ENCODE measurements at regions not wholly inside any gene's neighbourhood (a gene's known extent, or its start where the extent isn't known, plus 50 kb on each side); places are given as distances from the start of the nearest gene placed in this dataset.

- H3K9me3 ChIP-seq (ENCODE audit: low read length), result no peaks in the 10 kb centered on the region
- H3K4me3 ChIP-seq (ENCODE audit: low read depth in 1 of 2, low read length in 2 of 2), result no peak overlapping the region
- H3K27me3 ChIP-seq (ENCODE audit: control insufficient read depth in 1 of 2, insufficient read depth in 2 of 2, low read length in 2 of 2), result no peaks in the 10 kb centered on the region
- H3K36me3 ChIP-seq (ENCODE audit: insufficient read depth, low read length), result no peaks in the 10 kb centered on the region
- no peak overlapping the region for H3K27ac ChIP-seq (ENCODE audit: low read depth, low read length)
- H3K9ac ChIP-seq (ENCODE audit: low read length), result no peak overlapping the region
- H3K4me1 ChIP-seq (ENCODE audit: insufficient read depth, low read length), result no peaks in the 10 kb centered on the region
Measured at GRCh38 chr12:24480766-24481449, 468.0 kb downstream of the BCAT1 start.

GRCh38 chr12:24479131-24479530 is 469.8 kb downstream of the BCAT1 start:
- no peaks in the 10 kb centered on the region for H3K36me3 ChIP-seq (ENCODE audit: insufficient read depth, low read length)
- no peak overlapping the region for H3K9ac ChIP-seq (ENCODE audit: low read length)
- H3K4me1 ChIP-seq (ENCODE audit: insufficient read depth, low read length), result no peaks in the 10 kb centered on the region
- H3K27me3 ChIP-seq (ENCODE audit: control insufficient read depth in 1 of 2, insufficient read depth in 2 of 2, low read length in 2 of 2), result no peaks in the 10 kb centered on the region
- H3K4me3 ChIP-seq (ENCODE audit: low read depth in 1 of 2, low read length in 2 of 2), result no peak overlapping the region
- no peaks in the 10 kb centered on the region for H3K9me3 ChIP-seq (ENCODE audit: low read length)
- H3K27ac ChIP-seq (ENCODE audit: low read depth, low read length), result no peak overlapping the region

- Histone ChIP-seq H3K4me3 (ENCODE audit: low read depth in 1 of 2, low read length in 2 of 2) (no peak overlapping the region), H3K4me1 (ENCODE audit: insufficient read depth, low read length) (no peaks in the 10 kb centered on the region), H3K9me3 (ENCODE audit: low read length) (no peaks in the 10 kb centered on the region), H3K36me3 (ENCODE audit: insufficient read depth, low read length) (no peaks in the 10 kb centered on the region), H3K9ac (ENCODE audit: low read length) (no peak overlapping the region), H3K27me3 (ENCODE audit: control insufficient read depth in 1 of 2, insufficient read depth in 2 of 2, low read length in 2 of 2) (no peaks in the 10 kb centered on the region), H3K27ac (ENCODE audit: low read depth, low read length) (no peak overlapping the region)
Measured at GRCh38 chr12:24478254-24478653, 470.6 kb downstream of the BCAT1 start.

GRCh38 chr12:24476310-24476709 is 472.6 kb downstream of the BCAT1 start:
- no peak overlapping the region for H3K27ac ChIP-seq (ENCODE audit: low read depth, low read length)
- no peak overlapping the region for H3K9ac ChIP-seq (ENCODE audit: low read length)
- no peaks in the 10 kb centered on the region for H3K36me3 ChIP-seq (ENCODE audit: insufficient read depth, low read length)
- H3K4me3 ChIP-seq (ENCODE audit: low read depth in 1 of 2, low read length in 2 of 2), result no peak overlapping the region
- no peaks in the 10 kb centered on the region for H3K4me1 ChIP-seq (ENCODE audit: insufficient read depth, low read length)
- H3K27me3 ChIP-seq (ENCODE audit: control insufficient read depth in 1 of 2, insufficient read depth in 2 of 2, low read length in 2 of 2), result no peaks in the 10 kb centered on the region
- H3K9me3 ChIP-seq (ENCODE audit: low read length), result no peaks in the 10 kb centered on the region

GRCh38 chr12:24475337-24475736 is 473.6 kb downstream of the BCAT1 start:
- no peaks in the 10 kb centered on the region for H3K9me3 ChIP-seq (ENCODE audit: low read length)
- H3K4me3 ChIP-seq (ENCODE audit: low read depth in 1 of 2, low read length in 2 of 2), result no peak overlapping the region
- no peaks in the 10 kb centered on the region for H3K4me1 ChIP-seq (ENCODE audit: insufficient read depth, low read length)
- H3K36me3 ChIP-seq (ENCODE audit: insufficient read depth, low read length), result no peaks in the 10 kb centered on the region
- no peak overlapping the region for H3K9ac ChIP-seq (ENCODE audit: low read length)
- H3K27ac ChIP-seq (ENCODE audit: low read depth, low read length), result no peak overlapping the region
- H3K27me3 ChIP-seq (ENCODE audit: control insufficient read depth in 1 of 2, insufficient read depth in 2 of 2, low read length in 2 of 2), result no peaks in the 10 kb centered on the region

- no peaks in the 10 kb centered on the region for H3K36me3 ChIP-seq (ENCODE audit: insufficient read depth, low read length)
- no peak overlapping the region for H3K4me3 ChIP-seq (ENCODE audit: low read depth in 1 of 2, low read length in 2 of 2)
- no peaks in the 10 kb centered on the region for H3K4me1 ChIP-seq (ENCODE audit: insufficient read depth, low read length)
- no peaks in the 10 kb centered on the region for H3K9me3 ChIP-seq (ENCODE audit: low read length)
- H3K27ac ChIP-seq (ENCODE audit: low read depth, low read length), result no peak overlapping the region
- no peaks in the 10 kb centered on the region for H3K27me3 ChIP-seq (ENCODE audit: control insufficient read depth in 1 of 2, insufficient read depth in 2 of 2, low read length in 2 of 2)
- H3K9ac ChIP-seq (ENCODE audit: low read length), result no peak overlapping the region
Measured at GRCh38 chr12:24473097-24473496, 475.8 kb downstream of the BCAT1 start.

- no peaks in the 10 kb centered on the region for H3K36me3 ChIP-seq (ENCODE audit: insufficient read depth, low read length)
- no peak overlapping the region for H3K9ac ChIP-seq (ENCODE audit: low read length)
- no peak overlapping the region for H3K4me3 ChIP-seq (ENCODE audit: low read depth in 1 of 2, low read length in 2 of 2)
- no peaks in the 10 kb centered on the region for H3K27me3 ChIP-seq (ENCODE audit: control insufficient read depth in 1 of 2, insufficient read depth in 2 of 2, low read length in 2 of 2)
- no peak overlapping the region for H3K27ac ChIP-seq (ENCODE audit: low read depth, low read length)
- H3K4me1 ChIP-seq (ENCODE audit: insufficient read depth, low read length), result no peaks in the 10 kb centered on the region
- H3K9me3 ChIP-seq (ENCODE audit: low read length), result no peaks in the 10 kb centered on the region
Measured at GRCh38 chr12:24470050-24470449, 478.9 kb downstream of the BCAT1 start.

GRCh38 chr12:24469089-24469488 is 479.8 kb downstream of the BCAT1 start:
- Histone ChIP-seq H3K36me3 (ENCODE audit: insufficient read depth, low read length) (no peaks in the 10 kb centered on the region), H3K4me1 (ENCODE audit: insufficient read depth, low read length) (no peaks in the 10 kb centered on the region), H3K4me3 (ENCODE audit: low read depth in 1 of 2, low read length in 2 of 2) (no peak overlapping the region), H3K27ac (ENCODE audit: low read depth, low read length) (no peak overlapping the region), H3K27me3 (ENCODE audit: control insufficient read depth in 1 of 2, insufficient read depth in 2 of 2, low read length in 2 of 2) (no peaks in the 10 kb centered on the region), H3K9ac (ENCODE audit: low read length) (no peak overlapping the region), H3K9me3 (ENCODE audit: low read length) (no peaks in the 10 kb centered on the region)

GRCh38 chr12:24467226-24467625 is 481.7 kb downstream of the BCAT1 start:
- H3K36me3 ChIP-seq (ENCODE audit: insufficient read depth, low read length), result no peaks in the 10 kb centered on the region
- no peak overlapping the region for H3K27ac ChIP-seq (ENCODE audit: low read depth, low read length)
- H3K27me3 ChIP-seq (ENCODE audit: control insufficient read depth in 1 of 2, insufficient read depth in 2 of 2, low read length in 2 of 2), result no peaks in the 10 kb centered on the region
- no peak overlapping the region for H3K9ac ChIP-seq (ENCODE audit: low read length)
- H3K4me1 ChIP-seq (ENCODE audit: insufficient read depth, low read length), result no peaks in the 10 kb centered on the region
- no peak overlapping the region for H3K4me3 ChIP-seq (ENCODE audit: low read depth in 1 of 2, low read length in 2 of 2)
- no peaks in the 10 kb centered on the region for H3K9me3 ChIP-seq (ENCODE audit: low read length)

GRCh38 chr12:24463375-24463774 is 485.5 kb downstream of the BCAT1 start:
- Histone ChIP-seq H3K9me3 (ENCODE audit: low read length) (no peaks in the 10 kb centered on the region), H3K4me1 (ENCODE audit: insufficient read depth, low read length) (no peaks in the 10 kb centered on the region), H3K4me3 (ENCODE audit: low read depth in 1 of 2, low read length in 2 of 2) (no peak overlapping the region), H3K27ac (ENCODE audit: low read depth, low read length) (no peak overlapping the region), H3K36me3 (ENCODE audit: insufficient read depth, low read length) (no peaks in the 10 kb centered on the region), H3K27me3 (ENCODE audit: control insufficient read depth in 1 of 2, insufficient read depth in 2 of 2, low read length in 2 of 2) (no peaks in the 10 kb centered on the region), H3K9ac (ENCODE audit: low read length) (no peak overlapping the region)

- no peak overlapping the region for H3K27ac ChIP-seq (ENCODE audit: low read depth, low read length)
- H3K36me3 ChIP-seq (ENCODE audit: insufficient read depth, low read length), result no peaks in the 10 kb centered on the region
- no peak overlapping the region for H3K9ac ChIP-seq (ENCODE audit: low read length)
- H3K27me3 ChIP-seq (ENCODE audit: control insufficient read depth in 1 of 2, insufficient read depth in 2 of 2, low read length in 2 of 2), result no peaks in the 10 kb centered on the region
- no peak overlapping the region for H3K4me3 ChIP-seq (ENCODE audit: low read depth in 1 of 2, low read length in 2 of 2)
- H3K9me3 ChIP-seq (ENCODE audit: low read length), result no peaks in the 10 kb centered on the region
- H3K4me1 ChIP-seq (ENCODE audit: insufficient read depth, low read length), result no peaks in the 10 kb centered on the region
Measured at GRCh38 chr12:24462946-24463345, 486.0 kb downstream of the BCAT1 start.

- Histone ChIP-seq H3K27ac (ENCODE audit: low read depth, low read length) (no peak overlapping the region), H3K36me3 (ENCODE audit: insufficient read depth, low read length) (no peaks in the 10 kb centered on the region), H3K9me3 (ENCODE audit: low read length) (no peaks in the 10 kb centered on the region), H3K4me3 (ENCODE audit: low read depth in 1 of 2, low read length in 2 of 2) (no peak overlapping the region), H3K9ac (ENCODE audit: low read length) (no peak overlapping the region), H3K4me1 (ENCODE audit: insufficient read depth, low read length) (no peaks in the 10 kb centered on the region), H3K27me3 (ENCODE audit: control insufficient read depth in 1 of 2, insufficient read depth in 2 of 2, low read length in 2 of 2) (no peaks in the 10 kb centered on the region)
Measured at GRCh38 chr12:24460506-24460905, 488.4 kb downstream of the BCAT1 start.
